ENCODE measurements at regions not wholly inside any gene's neighbourhood (a gene's known extent, or its start where the extent isn't known, plus 50 kb on each side); places are given as distances from the start of the nearest gene placed in this dataset.

DNA sequence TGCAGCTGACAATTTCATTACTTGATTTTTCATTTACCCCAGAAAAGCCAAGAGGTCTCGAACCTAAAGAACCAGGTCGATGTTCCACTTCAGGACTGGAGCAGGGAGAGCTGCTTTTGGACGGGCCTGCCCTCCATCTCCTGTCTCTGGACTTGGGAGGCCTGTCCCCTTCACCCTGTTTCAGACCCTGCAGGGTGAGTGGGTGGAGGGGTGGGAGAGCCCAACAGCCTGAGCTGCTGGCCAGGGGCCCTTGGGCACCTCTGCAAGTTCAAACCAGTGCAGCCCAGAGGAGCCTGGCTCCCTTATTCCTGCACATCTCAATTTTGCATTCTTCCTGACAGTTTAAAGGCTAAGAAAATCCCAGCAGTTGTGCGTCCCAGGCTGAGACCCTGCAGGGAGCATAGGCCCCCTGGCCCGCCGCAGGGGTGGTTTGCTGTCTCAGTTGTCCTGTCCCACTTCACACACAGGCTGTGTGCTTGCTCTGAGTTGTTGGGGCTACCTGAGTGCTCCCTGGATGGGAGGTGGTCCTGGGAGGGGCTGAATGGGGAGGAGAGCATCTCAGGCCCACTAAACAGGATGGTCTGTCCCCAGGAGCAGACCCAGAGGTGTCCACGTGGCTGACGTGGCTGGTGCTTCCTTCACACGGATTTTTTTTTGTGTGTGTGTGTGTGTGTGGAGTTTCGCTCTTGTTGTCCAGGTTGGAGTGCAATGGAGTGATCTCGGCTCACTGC is 443.7 kb downstream of the PTPRU start:
- TF ChIP-seq GATA2 (IDR thresholded peaks at IDR 0.05; ENCODE audit: low read depth, low read length) (no peak), GATA3 (IDR thresholded peaks at IDR 0.05; ENCODE audit: low read depth, low read length) (no peak)

Data from SH-SY5Y (cell line).